T47D (cell line): ENCODE measurements at regions not wholly inside any gene's neighbourhood (a gene's known extent, or its start where the extent isn't known, plus 50 kb on each side); places are given as distances from the start of the nearest gene placed in this dataset.

Experiments
- DNase-seq, 2 experiments: peaks; one replicate each; pipeline versions ENCODE4 v3.0.0 to v3.0.0-alpha.2; 2011 to 2012; ENCODE audit warnings: low read depth in 1 of 2, low spot score in 1 of 2
- JUND ChIP-seq: IDR thresholded peaks from 2 replicates; pipeline ENCODE4 v1.6.1; 2012; ENCODE audit warnings: low read depth
- in situ Hi-C: cut with HindIII; loops from 2 replicates; pipeline ENCODE4 v1.10.0; 2016; ENCODE audit warnings: low sequenced_read_pairs, low pct_unique_long_range_greater_than_20kb

DNA sequence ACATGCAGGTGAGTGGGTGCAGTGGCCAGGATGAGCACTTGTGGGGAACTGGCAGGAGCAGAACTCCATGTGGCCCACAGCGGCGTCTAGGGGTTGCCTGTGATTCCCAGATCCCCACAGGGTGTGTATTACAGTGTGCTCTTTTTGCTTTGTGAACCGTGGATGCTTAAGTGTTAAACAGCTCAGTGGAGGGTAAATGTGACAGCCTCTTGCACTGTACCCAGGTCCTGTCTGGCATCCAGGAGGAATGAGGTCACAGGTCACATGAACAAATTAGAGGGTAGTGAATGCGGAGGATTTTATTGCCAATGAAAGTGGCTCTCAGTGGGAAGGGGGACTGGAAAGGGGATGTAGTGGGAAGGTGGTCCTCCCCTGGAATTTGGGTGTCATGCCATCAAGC is 447.8 kb downstream of the SPRY1 start:
- TF ChIP-seq JUND: no peak
- no peak for DNase-seq
- in situ Hi-C loops: no loop called here

DNA sequence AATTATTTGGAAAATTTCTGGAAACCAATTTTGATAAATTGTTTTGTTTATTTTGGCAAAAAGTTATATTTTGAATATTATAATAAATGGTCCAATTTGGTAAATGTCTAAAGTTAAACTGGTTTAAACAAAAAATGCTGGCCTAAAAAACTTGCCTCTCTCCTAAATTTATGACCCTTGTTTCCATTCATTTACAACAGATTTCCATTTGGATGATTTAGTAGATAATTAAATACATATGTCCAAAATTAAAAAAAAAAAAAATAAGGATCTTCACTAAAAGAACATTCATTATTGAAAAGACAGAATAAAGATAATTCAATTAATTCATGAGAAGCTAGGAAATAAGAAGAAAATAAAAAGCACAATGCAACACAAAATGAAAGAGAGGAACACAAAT is 449.5 kb downstream of the SPRY1 start:
- no peak for DNase-seq
- no peak for TF ChIP-seq JUND
- in situ Hi-C loops: no loop called here

DNA sequence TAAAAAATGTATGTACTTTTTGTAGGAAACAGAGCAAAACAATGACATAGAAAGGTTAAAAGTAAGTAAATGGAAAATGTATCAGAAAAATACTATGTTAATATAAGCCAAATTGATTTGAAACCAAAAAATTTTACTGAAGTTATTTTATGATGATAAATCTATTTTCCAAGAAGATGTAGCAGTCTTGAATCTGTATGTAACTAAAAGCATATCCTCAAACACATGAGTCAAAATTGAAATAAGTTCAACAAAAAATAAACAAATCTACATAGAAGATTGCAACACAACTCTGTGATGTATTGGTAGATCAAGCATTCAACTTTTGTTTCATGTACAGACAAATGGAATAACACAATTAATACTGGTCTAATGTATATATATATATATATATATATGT is 450.0 kb downstream of the SPRY1 start:
- no peak for DNase-seq
- in situ Hi-C loops: no loop called here
- TF ChIP-seq JUND: no peak

DNA sequence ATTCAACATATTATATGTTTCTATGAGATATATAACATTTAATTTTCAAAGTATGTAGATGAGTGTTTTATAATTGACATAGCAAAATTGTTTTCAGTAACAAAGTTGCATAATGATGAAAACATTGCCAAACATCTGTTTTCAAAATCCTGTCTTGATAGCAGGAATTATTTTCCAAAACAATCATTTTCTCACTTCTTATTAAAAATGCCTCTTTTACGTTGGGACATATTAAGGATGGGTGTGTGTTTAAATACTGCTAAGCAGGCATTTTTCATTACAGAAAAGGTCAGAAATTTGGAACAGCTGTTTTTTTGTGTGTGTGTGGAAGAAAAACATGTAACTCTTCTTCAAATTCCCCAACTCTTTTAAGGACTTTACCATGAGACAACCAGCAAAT is 452.0 kb downstream of the SPRY1 start:
- DNase-seq: no peak
- TF ChIP-seq JUND: no peak
- in situ Hi-C loops: no loop called here

DNA sequence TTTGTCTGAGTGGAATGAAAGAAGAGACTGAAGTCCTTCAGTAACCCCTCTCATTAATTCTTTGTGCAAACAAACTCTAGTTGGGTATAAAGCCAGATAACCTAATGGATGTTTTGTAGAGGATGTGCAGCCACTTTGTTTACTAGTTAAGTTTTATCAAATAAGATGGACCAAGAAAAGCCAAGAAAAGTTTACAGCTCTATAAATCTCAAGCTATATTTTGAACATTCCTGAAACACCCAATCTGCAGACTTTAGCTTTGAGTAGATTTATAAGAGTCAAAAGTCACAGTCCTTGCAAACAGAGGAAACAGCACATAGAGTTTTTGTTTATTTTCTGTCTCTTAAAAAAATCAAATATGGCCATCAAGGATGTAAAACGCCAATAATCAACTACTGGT is 452.9 kb downstream of the SPRY1 start:
- TF ChIP-seq JUND: no peak
- in situ Hi-C loops: no loop called here
- no peak for DNase-seq

DNA sequence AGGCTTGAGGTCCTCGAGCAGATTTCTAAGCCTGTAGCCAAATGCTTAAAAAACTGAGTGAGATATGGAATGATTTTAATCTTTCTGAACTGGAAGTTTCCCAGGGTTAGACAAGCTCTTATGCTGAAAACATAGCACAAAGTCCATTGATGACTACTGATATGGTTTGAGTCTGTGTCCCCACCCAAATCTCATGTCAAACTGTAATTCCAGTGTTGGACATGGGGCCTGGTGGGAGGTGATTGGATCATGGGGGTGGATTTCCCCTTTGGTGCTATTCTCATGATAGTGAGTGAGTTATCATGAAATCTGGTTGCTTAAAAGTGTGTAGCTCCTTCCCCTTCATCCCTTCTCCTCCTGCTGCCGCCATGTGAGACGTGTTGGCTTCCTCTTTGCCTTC is 454.9 kb downstream of the SPRY1 start:
- in situ Hi-C loops: no loop called here
- no peak for DNase-seq
- TF ChIP-seq JUND: no peak

DNA sequence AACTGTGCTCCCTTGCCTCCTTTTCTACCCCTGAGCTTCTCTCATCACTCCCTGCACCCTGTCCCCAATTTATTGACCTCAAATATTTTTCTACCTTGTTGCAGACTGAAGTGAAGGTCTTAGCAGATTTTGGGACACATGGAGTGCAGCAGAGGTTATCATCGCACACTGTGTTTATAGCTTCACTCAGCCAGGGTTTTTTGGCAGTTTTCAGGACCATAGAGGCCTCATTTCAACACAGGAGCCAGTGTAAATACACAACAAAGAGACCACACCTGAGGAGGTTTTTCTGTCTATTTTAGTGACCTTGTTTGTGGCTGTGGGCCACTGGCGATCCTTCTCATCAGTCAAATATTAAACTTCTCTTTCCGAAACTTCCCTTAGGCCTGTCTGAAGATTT is 457.1 kb downstream of the SPRY1 start:
- in situ Hi-C loops: no loop called here
- no peak for TF ChIP-seq JUND
- DNase-seq: no peak

DNA sequence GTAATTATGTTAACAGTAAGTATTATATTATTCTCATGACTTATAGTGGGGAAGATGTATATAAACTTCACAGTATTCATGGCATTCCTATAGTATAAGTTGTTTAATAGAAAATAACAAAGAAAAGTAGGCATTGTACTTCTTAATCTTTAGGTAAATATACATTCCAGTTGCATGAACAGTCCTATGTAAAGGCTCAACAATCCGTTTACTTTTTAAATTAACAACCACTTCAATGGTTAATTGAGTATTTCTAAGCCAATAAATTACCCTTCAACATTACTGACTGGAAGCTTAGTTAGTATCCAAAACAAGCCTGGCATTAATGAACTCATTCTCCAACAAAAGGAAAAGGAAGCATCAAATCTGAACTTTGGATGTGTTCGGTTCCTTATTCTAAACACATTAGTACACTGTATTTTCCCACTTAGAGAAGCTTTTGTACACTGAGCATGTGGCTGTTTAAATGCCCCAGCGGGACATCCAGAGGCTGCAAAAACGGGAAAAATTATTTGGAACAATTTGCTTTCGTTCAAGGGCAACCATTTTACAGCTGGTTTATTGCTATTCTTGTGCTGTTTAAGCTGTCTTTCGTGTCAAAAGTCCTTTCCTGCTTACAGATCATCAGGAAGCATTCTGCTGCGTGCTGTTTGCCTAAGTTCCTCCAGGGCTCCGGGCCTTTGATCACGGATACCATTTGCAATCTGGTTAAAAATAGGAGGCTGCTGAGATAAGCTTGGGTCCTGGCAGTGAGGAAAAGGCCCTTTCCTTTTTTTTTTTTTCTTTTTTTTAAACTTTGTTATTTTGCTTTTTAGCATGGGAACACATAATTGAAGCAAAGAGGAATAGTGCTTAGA is 460.3 kb downstream of the SPRY1 start:
- DNase-seq: no peak
- TF ChIP-seq JUND: no peak

DNA sequence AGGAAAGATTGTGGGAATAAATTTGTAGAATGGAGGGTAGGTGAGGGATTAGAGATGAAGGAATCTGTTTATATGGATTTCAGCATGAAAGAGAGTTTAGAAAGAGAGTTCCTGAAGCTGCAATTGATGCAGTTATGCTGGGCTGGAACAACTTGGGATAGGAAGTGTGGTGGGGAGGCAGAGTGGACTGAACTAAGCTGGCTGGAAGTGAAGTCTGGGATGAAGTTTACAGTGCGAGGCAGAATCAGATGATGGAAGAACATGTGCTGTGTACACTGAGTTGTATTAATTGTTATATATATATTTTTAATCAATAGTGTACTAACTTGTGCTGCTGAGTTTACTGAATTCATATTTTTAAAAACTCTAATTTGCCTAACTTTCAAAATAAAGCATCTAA is 461.9 kb downstream of the SPRY1 start:
- no peak for DNase-seq
- in situ Hi-C loops: no loop called here
- TF ChIP-seq JUND: no peak

More for the DNA sequence above, 460.3 kb downstream of the SPRY1 start:
- in situ Hi-C loops: no loop called here

DNA sequence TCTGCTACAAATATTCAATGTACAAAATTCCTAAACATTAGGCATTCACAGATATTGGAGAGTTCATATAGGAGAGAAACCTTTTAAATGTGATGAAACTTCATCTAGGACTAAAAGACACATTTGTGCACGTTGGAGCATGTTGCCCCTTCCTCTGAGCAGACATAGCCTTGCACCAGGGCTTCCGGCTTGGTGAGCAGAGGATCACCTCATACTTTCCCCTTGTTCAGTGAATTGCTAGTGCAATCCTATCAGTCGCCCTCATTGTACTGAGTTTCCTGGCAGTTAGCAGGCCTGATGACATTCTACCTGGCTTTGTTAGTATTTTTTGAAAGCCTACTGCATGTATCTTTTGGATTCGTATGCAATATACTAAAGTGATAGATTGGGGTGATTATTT is 466.2 kb downstream of the SPRY1 start:
- no peak for TF ChIP-seq JUND
- no peak for DNase-seq
- in situ Hi-C loops: no loop called here

DNA sequence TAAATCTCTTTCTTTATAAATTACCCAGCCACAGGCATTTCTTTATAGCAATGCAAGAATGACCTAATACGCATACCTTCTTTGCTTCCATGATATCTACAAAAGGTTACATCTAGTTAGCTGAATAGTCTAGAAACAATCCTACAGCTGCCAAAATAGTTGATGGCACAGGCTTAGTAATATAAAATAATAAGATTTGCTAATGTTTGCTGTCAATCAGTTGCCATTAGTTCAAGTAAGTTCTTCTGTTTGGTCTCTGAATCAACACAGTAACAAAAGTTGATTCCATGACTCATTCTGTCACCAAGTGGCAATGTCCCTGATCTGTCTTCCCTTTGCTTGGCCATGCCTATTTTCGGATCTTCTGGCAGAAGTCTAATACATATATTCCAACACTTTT is 470.2 kb downstream of the SPRY1 start:
- no peak for DNase-seq
- in situ Hi-C loops: no loop called here
- no peak for TF ChIP-seq JUND

DNA sequence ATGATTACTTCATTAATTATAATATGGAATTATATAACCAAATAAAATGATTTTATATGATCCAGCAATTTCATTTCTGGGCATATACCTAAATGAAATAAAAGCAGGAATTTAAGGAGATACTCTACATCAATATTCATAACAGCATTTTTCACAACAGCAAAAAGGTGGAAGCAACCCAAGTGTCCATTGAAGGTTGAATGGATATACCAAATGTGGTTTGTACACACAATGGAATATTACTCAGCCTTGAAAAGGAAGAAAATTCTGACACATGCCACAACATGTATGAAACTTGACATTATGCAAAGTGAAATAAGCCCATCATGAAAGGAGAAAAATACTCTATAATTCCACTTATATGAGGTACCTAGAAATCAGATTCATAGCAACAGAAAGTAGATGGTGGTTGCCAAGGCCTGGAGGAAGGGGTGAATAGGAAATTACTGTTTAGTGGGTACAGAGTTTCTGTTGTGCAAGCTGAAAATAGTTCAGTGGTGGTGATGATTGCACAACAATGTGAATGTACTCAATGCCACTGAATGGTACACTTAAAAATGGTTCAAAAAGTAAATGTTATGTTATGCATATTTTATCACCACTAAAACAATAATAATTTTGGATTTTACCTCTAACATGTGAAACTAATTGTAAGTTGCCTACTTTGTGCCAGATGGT is 471.5 kb downstream of the SPRY1 start:
- no peak for DNase-seq
- no peak for TF ChIP-seq JUND
- in situ Hi-C loops: no loop called here
